ENCODE measurements at regions not wholly inside any gene's neighbourhood (a gene's known extent, or its start where the extent isn't known, plus 50 kb on each side); places are given as distances from the start of the nearest gene placed in this dataset.
"Not testable (repeated sequence)": the region's sequence is repeated elsewhere in the genome, so short reads cannot be mapped to it uniquely, and the experiment has no call there.

DNA sequence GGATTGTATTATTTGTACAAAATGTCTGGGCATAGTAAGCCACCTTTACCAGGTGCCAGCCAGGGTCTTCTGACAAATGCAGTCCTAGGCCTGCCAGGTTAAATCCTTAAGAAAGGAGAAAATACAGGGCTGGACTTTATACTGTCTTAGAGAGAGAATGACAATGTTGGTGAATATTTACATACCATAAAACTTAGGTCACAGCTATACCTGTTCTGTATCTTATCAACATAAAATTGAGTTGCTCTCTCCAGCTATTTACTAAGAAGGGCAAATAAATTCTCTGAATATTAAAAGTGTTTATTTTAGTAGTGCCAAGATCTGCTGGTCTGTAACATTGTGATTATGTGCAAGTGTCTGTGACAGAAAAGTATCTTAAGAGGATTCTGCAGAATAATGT lies 971.1 kb downstream of the AACS start:
- H3K4me3 Mint-ChIP-seq: no peak overlapping the region
- Histone ChIP-seq H3K4me3 (ENCODE audit: low read length) (no peak overlapping the region), H3K4me1 (ENCODE audit: control insufficient read depth, insufficient read depth, low read length) (no peaks in the 10 kb centered on the region), H3K27me3 (ENCODE audit: control insufficient read depth, insufficient read depth, low read length) (no peaks in the 10 kb centered on the region), H3K27ac (ENCODE audit: low read length) (no peak overlapping the region), H3K9me3 (ENCODE audit: control insufficient read depth, insufficient read depth, low read length) (no peaks in the 10 kb centered on the region), H3K36me3 (ENCODE audit: control insufficient read depth, insufficient read depth, low read length) (no peaks in the 10 kb centered on the region)
- no peaks in the 10 kb centered on the region for H3K27me3 Mint-ChIP-seq (ENCODE audit: low read depth in 2 of 2)
- TF ChIP-seq, protein P1, sequence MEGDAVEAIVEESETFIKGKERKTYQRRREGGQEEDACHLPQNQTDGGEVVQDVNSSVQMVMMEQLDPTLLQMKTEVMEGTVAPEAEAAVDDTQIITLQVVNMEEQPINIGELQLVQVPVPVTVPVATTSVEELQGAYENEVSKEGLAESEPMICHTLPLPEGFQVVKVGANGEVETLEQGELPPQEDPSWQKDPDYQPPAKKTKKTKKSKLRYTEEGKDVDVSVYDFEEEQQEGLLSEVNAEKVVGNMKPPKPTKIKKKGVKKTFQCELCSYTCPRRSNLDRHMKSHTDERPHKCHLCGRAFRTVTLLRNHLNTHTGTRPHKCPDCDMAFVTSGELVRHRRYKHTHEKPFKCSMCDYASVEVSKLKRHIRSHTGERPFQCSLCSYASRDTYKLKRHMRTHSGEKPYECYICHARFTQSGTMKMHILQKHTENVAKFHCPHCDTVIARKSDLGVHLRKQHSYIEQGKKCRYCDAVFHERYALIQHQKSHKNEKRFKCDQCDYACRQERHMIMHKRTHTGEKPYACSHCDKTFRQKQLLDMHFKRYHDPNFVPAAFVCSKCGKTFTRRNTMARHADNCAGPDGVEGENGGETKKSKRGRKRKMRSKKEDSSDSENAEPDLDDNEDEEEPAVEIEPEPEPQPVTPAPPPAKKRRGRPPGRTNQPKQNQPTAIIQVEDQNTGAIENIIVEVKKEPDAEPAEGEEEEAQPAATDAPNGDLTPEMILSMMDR (IDR thresholded peaks at IDR 0.05): no peak
- intact Hi-C loops (cut with micrococcal nuclease): no loop called here
- no peaks in the 10 kb centered on the region for H3K36me3 Mint-ChIP-seq
- H3K27ac Mint-ChIP-seq: no peak overlapping the region
- no peak for ATAC-seq
- no peaks in the 10 kb centered on the region for H3K4me1 Mint-ChIP-seq
- peaks cover 0 to 3% of the 10 kb centered on the region in 2 donors for H3K9me3 Mint-ChIP-seq
- no peak for DNase-seq

DNA sequence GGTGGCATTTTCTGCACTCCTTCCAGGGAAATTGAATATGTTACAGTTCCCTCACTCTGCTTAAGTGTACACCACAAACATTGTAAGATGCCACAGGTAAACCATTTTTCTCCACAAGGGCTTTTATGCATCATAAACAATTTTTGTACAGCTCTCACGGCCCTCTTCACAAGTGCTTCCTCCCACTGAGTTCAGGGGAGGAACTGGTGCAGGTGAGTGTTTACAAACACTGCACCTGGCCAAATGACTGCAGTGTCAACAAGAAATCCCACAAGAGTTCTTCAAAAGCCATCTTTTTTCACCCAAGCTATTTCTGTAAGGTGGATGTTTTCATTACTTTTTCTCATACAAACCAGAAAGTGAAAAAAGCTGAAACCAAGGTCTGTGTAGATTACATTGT lies 973.2 kb downstream of the AACS start:
- 67% methylated on average over 1 of the region's 1 CpG for WGBS (ENCODE audit: insufficient coverage)
- no peak for DNase-seq
- no peak for ATAC-seq
- Histone ChIP-seq H3K4me3 (ENCODE audit: low read length) (no peak overlapping the region), H3K27me3 (ENCODE audit: control insufficient read depth, insufficient read depth, low read length) (no peaks in the 10 kb centered on the region), H3K9me3 (ENCODE audit: control insufficient read depth, insufficient read depth, low read length) (peaks cover 3% of the 10 kb centered on the region), H3K36me3 (ENCODE audit: control insufficient read depth, insufficient read depth, low read length) (no peaks in the 10 kb centered on the region), H3K27ac (ENCODE audit: low read length) (no peak overlapping the region), H3K4me1 (ENCODE audit: control insufficient read depth, insufficient read depth, low read length) (no peaks in the 10 kb centered on the region)
- Mint-ChIP-seq H3K36me3 (no peaks in the 10 kb centered on the region), H3K27me3 (ENCODE audit: low read depth in 2 of 2) (no peaks in the 10 kb centered on the region), H3K4me3 (no peak overlapping the region), H3K4me1 (no peaks in the 10 kb centered on the region), H3K9me3 (peaks cover 3 to 4% of the 10 kb centered on the region in 2 donors), H3K27ac (no peak overlapping the region)
- TF ChIP-seq, protein P1 (IDR thresholded peaks at IDR 0.05): no peak
- intact Hi-C loops (cut with micrococcal nuclease): no loop called here

DNA sequence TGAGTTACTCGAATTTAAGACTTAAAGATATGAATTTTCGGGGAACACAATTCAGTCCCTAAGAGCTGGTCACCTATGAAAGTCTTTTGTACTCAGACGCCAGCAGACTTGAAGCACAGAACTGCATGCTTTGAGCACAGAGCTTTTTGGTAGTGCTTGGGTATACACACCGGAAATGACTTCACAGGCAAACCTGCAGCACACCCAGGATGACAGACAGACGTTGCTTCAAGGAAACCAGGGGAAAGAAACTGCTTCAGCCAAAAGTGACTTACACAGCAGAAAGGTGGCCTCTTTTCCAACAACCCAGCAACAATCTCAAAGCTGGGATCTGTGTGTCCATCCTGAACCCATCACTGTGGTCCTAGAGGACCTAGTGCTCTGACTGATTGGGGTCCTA lies 975.1 kb downstream of the AACS start:
- no peak overlapping the region for H3K27ac Mint-ChIP-seq

DNA sequence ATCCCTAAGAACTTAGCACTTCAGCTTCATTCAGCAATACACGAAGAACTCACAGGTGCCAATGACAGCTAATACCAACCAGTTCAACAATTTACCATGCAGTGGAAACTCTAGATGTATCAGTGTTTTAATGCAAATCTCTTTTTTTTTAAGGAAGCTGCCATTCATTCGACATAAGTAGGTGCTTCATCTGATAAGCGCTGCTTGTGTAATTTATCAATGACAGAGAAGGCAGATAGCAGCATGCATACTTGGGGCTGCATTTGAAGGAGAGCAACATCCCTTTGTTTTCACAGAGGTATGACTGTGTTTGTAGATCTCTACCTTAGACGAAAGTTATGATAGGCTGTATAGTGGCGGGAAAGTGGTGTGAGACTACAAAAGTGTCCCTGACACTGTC lies 977.1 kb downstream of the AACS start:
- H3K9me3 ChIP-seq (ENCODE audit: control insufficient read depth, insufficient read depth, low read length): peaks cover 3% of the 10 kb centered on the region
- H3K9me3 Mint-ChIP-seq: peaks cover 6 to 9% of the 10 kb centered on the region in 2 donors
- H3K4me3 ChIP-seq (ENCODE audit: low read length): no peak overlapping the region
- H3K36me3 ChIP-seq (ENCODE audit: control insufficient read depth, insufficient read depth, low read length): no peaks in the 10 kb centered on the region
- intact Hi-C loops (cut with micrococcal nuclease): no loop called here
- no peaks in the 10 kb centered on the region for H3K27me3 ChIP-seq (ENCODE audit: control insufficient read depth, insufficient read depth, low read length)
- H3K4me3 Mint-ChIP-seq: no peak overlapping the region
- H3K4me1 Mint-ChIP-seq: no peaks in the 10 kb centered on the region
- H3K4me1 ChIP-seq (ENCODE audit: control insufficient read depth, insufficient read depth, low read length): no peaks in the 10 kb centered on the region
- TF ChIP-seq, protein P1 (IDR thresholded peaks at IDR 0.05): no peak
- no peaks in the 10 kb centered on the region for H3K36me3 Mint-ChIP-seq
- no peak for DNase-seq
- H3K27ac Mint-ChIP-seq: no peak overlapping the region
- WGBS (ENCODE audit: insufficient coverage): 88% methylated on average over 5 of the region's 5 CpGs
- ATAC-seq: no peak
- H3K27me3 Mint-ChIP-seq (ENCODE audit: low read depth in 2 of 2): no peaks in the 10 kb centered on the region
- H3K27ac ChIP-seq (ENCODE audit: low read length): no peak overlapping the region

More for the DNA sequence above, 975.1 kb downstream of the AACS start:
- TF ChIP-seq, protein P1 (IDR thresholded peaks at IDR 0.05): no peak
- Histone ChIP-seq H3K27ac (ENCODE audit: low read length) (no peak overlapping the region), H3K9me3 (ENCODE audit: control insufficient read depth, insufficient read depth, low read length) (peaks cover 3% of the 10 kb centered on the region), H3K36me3 (ENCODE audit: control insufficient read depth, insufficient read depth, low read length) (no peaks in the 10 kb centered on the region), H3K27me3 (ENCODE audit: control insufficient read depth, insufficient read depth, low read length) (no peaks in the 10 kb centered on the region), H3K4me3 (ENCODE audit: low read length) (no peak overlapping the region), H3K4me1 (ENCODE audit: control insufficient read depth, insufficient read depth, low read length) (no peaks in the 10 kb centered on the region)
- Mint-ChIP-seq H3K4me1 (no peaks in the 10 kb centered on the region), H3K9me3 (peaks cover 6 to 7% of the 10 kb centered on the region in 2 donors), H3K4me3 (no peak overlapping the region), H3K36me3 (no peaks in the 10 kb centered on the region), H3K27me3 (ENCODE audit: low read depth in 2 of 2) (no peaks in the 10 kb centered on the region)
- DNase-seq: no peak
- no peak for ATAC-seq
- WGBS (ENCODE audit: insufficient coverage): 87% methylated on average over 5 of the region's 5 CpGs
- intact Hi-C loops (cut with micrococcal nuclease): no loop called here

DNA sequence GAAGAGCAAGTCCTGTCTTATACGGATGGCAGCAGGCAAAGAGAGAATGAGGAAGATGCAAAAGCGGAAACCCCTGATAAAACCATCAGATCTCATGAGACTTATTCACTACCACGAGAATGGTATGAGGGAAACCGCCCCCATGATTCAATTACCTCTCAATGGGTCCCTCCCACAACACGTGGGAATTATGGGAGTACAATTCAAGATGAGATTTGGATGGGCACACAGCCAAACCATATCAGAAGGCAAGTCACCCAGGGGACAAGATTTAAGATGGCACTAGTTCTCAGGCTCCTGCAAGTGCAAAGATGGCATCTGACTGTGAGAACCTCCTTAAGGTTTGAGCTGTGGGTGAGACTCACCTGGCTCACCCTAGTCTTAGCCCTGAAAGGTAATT lies 984.3 kb downstream of the AACS start:
- H3K36me3 Mint-ChIP-seq; H3K36me3 ChIP-seq (ENCODE audit: control insufficient read depth, insufficient read depth, low read length); H3K4me1 ChIP-seq (ENCODE audit: control insufficient read depth, insufficient read depth, low read length); H3K27me3 Mint-ChIP-seq (ENCODE audit: low read depth in 2 of 2); intact Hi-C loops (cut with micrococcal nuclease); H3K4me1 Mint-ChIP-seq; H3K9me3 ChIP-seq (ENCODE audit: control insufficient read depth, insufficient read depth, low read length); H3K4me3 Mint-ChIP-seq; H3K27me3 ChIP-seq (ENCODE audit: control insufficient read depth, insufficient read depth, low read length); H3K27ac ChIP-seq (ENCODE audit: low read length); DNase-seq; H3K4me3 ChIP-seq (ENCODE audit: low read length); ATAC-seq; H3K9me3 Mint-ChIP-seq; H3K27ac Mint-ChIP-seq: not testable (repeated sequence)
- no CpG with 5 or more reads among the region's 5 CpGs for WGBS (ENCODE audit: insufficient coverage)

All from natural killer cell (primary cell).